ENCODE measurements at regions not wholly inside any gene's neighbourhood (a gene's known extent, or its start where the extent isn't known, plus 50 kb on each side); places are given as distances from the start of the nearest gene placed in this dataset.

DNA sequence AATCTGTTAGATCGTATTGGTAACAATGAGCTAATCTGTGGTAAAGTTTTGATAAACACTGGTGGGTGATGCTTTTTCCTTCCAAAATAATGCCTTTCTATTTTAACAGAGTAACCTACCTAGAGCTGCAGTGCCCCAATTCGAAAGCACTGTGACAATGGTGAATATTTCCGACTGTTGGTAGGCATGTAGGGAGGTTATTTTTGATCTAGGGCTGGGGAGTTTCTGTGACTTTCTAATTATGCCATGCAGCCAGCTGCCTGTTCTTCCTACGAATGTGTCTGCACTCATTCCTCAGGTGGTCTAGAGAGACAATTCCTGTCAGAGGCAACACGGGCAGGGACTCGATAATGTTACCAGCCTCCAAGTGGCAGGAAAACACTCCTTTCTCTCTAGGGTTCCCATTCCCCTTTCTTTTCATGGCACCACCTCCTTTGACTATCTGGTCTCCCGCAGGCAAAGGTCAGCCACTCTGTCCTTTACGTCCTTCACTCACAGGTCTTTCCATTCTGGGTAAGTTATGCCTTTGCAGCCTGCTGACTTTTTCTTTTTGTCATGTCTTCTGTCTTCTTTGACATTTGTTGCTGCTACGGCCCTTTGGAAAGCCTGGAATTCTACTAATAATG lies 167.2 kb upstream of the MGAT5 start:
- DNase-seq: no peak
- H3K4me3 Mint-ChIP-seq: no peak overlapping the region
- POLR2A ChIA-PET: no interaction called here
- H3K27ac Mint-ChIP-seq: no peak overlapping the region
- intact Hi-C loops (cut with micrococcal nuclease): no loop called here
- no peaks in the 10 kb centered on the region for H3K4me1 Mint-ChIP-seq
- no peak for ATAC-seq (ENCODE audit: low read depth)
- H3K27me3 Mint-ChIP-seq: no peaks in the 10 kb centered on the region
- H3K36me3 Mint-ChIP-seq (ENCODE audit: low read depth): no peaks in the 10 kb centered on the region
- CTCF ChIA-PET: no interaction called here
- H3K9me3 Mint-ChIP-seq: no peaks in the 10 kb centered on the region
- TF ChIP-seq CTCF (IDR thresholded peaks at IDR 0.05): no peak

- DNase-seq (no peak), ATAC-seq (ENCODE audit: low read depth) (no peak)
- ChIA-PET CTCF (no interaction called here), POLR2A (no interaction called here)
- Mint-ChIP-seq H3K4me3 (no peak overlapping the region), H3K9me3 (no peaks in the 10 kb centered on the region), H3K27me3 (no peaks in the 10 kb centered on the region), H3K36me3 (ENCODE audit: low read depth) (no peaks in the 10 kb centered on the region), H3K27ac (no peak overlapping the region), H3K4me1 (no peaks in the 10 kb centered on the region)
- intact Hi-C loops (cut with micrococcal nuclease): no loop called here
- TF ChIP-seq CTCF (IDR thresholded peaks at IDR 0.05): no peak
These were observed 166.4 kb upstream of the MGAT5 start for GRCh38 chr2:134087371-134087921.

DNA sequence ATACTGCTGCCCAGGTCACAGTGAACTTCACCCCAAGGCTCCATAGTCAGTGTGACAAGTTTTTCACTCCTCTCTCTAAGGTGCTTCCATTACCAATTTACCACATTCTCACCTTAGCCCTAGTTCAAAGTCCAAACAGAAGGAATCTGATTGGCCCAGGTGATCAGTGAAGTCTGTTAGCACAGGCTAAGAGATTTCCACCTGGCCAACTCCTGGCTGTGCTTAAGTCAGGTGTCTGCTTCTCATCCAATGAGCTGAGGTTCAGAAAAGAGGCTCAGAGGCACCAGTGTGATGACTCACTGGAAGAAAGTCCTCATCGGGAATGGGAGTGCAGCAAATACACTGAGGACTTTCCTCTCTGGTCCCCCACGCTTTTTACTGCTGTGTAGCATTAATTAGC lies 164.4 kb upstream of the MGAT5 start:
- no peak for TF ChIP-seq CTCF (IDR thresholded peaks at IDR 0.05)
- DNase-seq (no peak), ATAC-seq (ENCODE audit: low read depth) (no peak)
- intact Hi-C loops (cut with micrococcal nuclease): no loop called here
- Mint-ChIP-seq H3K9me3 (peaks cover 1% of the 10 kb centered on the region), H3K27me3 (no peaks in the 10 kb centered on the region), H3K27ac (no peak overlapping the region), H3K4me3 (no peak overlapping the region), H3K36me3 (ENCODE audit: low read depth) (no peaks in the 10 kb centered on the region), H3K4me1 (no peaks in the 10 kb centered on the region)
- POLR2A ChIA-PET: no interaction called here
- CTCF ChIA-PET: interaction anchor here (0.6 kb wide), 1 partner anchor 143 kb away, joined by 3 read pairs; no protein-coding TSS in a partner anchor

DNA sequence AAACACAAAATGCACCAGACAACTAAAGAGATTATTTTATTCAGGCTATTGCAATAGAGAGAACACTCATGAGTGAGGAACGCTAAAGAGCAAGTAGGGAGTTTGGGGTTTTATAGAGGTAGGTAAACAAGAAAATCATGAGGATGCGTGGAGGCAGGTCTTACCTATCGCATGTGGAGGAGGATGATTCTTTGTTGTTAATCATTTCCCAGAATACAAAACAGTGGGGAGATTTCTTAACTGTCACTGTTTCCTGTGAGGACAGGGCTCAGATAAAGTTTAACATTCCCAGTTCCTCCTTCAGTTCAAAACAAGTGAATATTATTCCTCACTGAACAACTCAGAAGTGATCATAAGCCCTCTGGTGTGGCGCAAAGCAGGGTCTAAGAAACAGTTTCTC lies 156.1 kb upstream of the MGAT5 start:
- intact Hi-C loops (cut with micrococcal nuclease): no loop called here
- H3K27me3 Mint-ChIP-seq: no peaks in the 10 kb centered on the region
- no peak overlapping the region for H3K4me3 Mint-ChIP-seq
- peaks cover 5% of the 10 kb centered on the region for H3K4me1 Mint-ChIP-seq
- CTCF ChIA-PET: no interaction called here
- POLR2A ChIA-PET: no interaction called here
- H3K27ac Mint-ChIP-seq: no peak overlapping the region
- ATAC-seq (ENCODE audit: low read depth) (no peak), DNase-seq (no peak)
- H3K9me3 Mint-ChIP-seq: peaks cover 6% of the 10 kb centered on the region
- TF ChIP-seq CTCF (IDR thresholded peaks at IDR 0.05): no peak
- H3K36me3 Mint-ChIP-seq (ENCODE audit: low read depth): no peaks in the 10 kb centered on the region

- intact Hi-C loops (cut with micrococcal nuclease): no loop called here
- Mint-ChIP-seq H3K9me3 (peaks cover 6% of the 10 kb centered on the region), H3K27me3 (no peaks in the 10 kb centered on the region), H3K4me3 (no peak overlapping the region), H3K36me3 (ENCODE audit: low read depth) (no peaks in the 10 kb centered on the region), H3K27ac (no peak overlapping the region), H3K4me1 (peaks cover 5% of the 10 kb centered on the region)
- ChIA-PET CTCF (no interaction called here), POLR2A (no interaction called here)
- no peak for TF ChIP-seq CTCF (IDR thresholded peaks at IDR 0.05)
- ATAC-seq (ENCODE audit: low read depth): no peak
- DNase-seq: no peak
These were observed 155.6 kb upstream of the MGAT5 start for GRCh38 chr2:134098321-134098720.

Data from activated B cell treated with CpG ODN at 0.5 μM for 24 hours (primary cell).